Muscle of leg (tissue), 3 donors: ENCODE measurements at regions not wholly inside any gene's neighbourhood (a gene's known extent, or its start where the extent isn't known, plus 50 kb on each side); places are given as distances from the start of the nearest gene placed in this dataset.

Experiments
- DNase-seq: peaks from one replicate; pipeline ENCODE4 v3.0.0; 2013
- H3K27ac ChIP-seq: one replicate; pipeline ENCODE4 v1.5.1; 2013; ENCODE audit warnings: mild to moderate bottlenecking, low read length, control low read depth
- H3K27me3 ChIP-seq: one replicate; pipeline ENCODE4 v1.6.1; 2013; ENCODE audit warnings: low read length; ENCODE audit not compliant: control insufficient read depth, insufficient read depth
- H3K36me3 ChIP-seq: one replicate; pipeline ENCODE4 v1.6.1; 2013; ENCODE audit warnings: low read length; ENCODE audit not compliant: control insufficient read depth, insufficient read depth
- H3K4me1 ChIP-seq: one replicate; pipeline ENCODE4 v1.6.1; 2013; ENCODE audit warnings: low read length; ENCODE audit not compliant: control insufficient read depth, insufficient read depth
- H3K4me3 ChIP-seq: one replicate; pipeline ENCODE4 v1.5.1; 2013; ENCODE audit warnings: low read length, control low read depth
- H3K9me3 ChIP-seq: replicated peaks from 2 replicates; pipeline ENCODE4 v1.6.1; 2013; ENCODE audit warnings: low read depth, low read length; ENCODE audit not compliant: control insufficient read depth
- WGBS: methylation state at CpG from one replicate; pipeline ENCODE4 v1.1.5; 2013; ENCODE audit warnings: missing lambda C conversion rate; ENCODE audit not compliant: insufficient coverage; 5-methylcytosine and 5-hydroxymethylcytosine counted together

DNA sequence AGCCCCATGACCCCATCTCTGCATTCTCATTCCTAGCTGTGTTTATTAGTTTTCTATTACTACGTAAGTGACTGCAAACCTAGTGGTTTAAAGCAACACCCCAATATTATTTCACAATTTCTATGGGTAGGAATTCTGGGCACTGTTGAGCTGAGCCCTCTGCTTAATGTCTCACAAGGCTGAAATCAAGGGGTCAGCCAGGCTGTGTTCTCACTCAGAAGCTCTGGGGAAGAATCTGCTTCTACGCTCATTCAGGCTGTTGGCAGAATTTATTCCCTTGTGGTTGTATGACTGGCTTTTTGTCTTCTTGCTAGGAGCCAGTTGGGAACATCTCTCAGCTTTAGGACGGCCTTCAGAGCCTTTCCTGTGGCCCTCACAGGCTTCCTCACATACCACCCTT, 181.0 kb downstream of the GIPC2 start:
- 30% methylated on average over 1 of the region's 3 CpGs for WGBS
- no peaks in the 10 kb centered on the region for H3K9me3 ChIP-seq
- H3K4me3 ChIP-seq, result no peak overlapping the region
- H3K4me1 ChIP-seq, result peaks cover 7% of the 10 kb centered on the region
- peak; percentile 69 for DNase-seq
- H3K27me3 ChIP-seq, result no peaks in the 10 kb centered on the region
- no peak overlapping the region for H3K27ac ChIP-seq
- no peaks in the 10 kb centered on the region for H3K36me3 ChIP-seq

GRCh38 chr1:78227705-78228635, 182.2 kb downstream of the GIPC2 start:
- DNase-seq, result no peak
- H3K27me3 ChIP-seq, result no peaks in the 10 kb centered on the region
- no CpG with 5 or more reads among the region's 6 CpGs for WGBS
- no peaks in the 10 kb centered on the region for H3K36me3 ChIP-seq
- H3K4me1 ChIP-seq, result peaks cover 7% of the 10 kb centered on the region
- no peaks in the 10 kb centered on the region for H3K9me3 ChIP-seq
- H3K4me3 ChIP-seq, result no peak overlapping the region
- H3K27ac ChIP-seq, result no peak overlapping the region

DNA sequence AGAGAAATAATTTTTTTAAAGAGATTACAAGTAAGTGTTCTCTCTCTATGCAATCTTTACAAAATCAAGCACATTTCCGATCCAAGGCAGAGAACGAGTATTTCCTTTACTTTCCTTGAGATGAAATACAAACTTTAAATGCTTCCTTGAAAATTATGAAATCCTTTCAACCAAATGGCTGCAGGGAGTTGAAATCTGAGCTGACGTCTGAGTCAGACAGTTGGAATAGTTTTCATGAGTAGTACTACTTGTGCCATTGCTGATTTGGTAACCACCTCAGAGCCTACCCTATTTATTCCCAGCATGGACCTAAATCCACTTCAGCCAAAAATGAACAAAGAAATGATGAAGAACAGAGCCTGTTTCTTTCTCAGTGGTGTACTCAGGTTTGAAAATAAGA, 183.6 kb downstream of the GIPC2 start:
- no CpG with 5 or more reads among the region's 3 CpGs for WGBS
- H3K4me3 ChIP-seq, result no peak overlapping the region
- H3K36me3 ChIP-seq, result no peaks in the 10 kb centered on the region
- H3K27ac ChIP-seq, result no peak overlapping the region
- H3K27me3 ChIP-seq, result no peaks in the 10 kb centered on the region
- H3K4me1 ChIP-seq, result peaks cover 8% of the 10 kb centered on the region
- no peaks in the 10 kb centered on the region for H3K9me3 ChIP-seq
- peak; percentile 53 for DNase-seq

DNA sequence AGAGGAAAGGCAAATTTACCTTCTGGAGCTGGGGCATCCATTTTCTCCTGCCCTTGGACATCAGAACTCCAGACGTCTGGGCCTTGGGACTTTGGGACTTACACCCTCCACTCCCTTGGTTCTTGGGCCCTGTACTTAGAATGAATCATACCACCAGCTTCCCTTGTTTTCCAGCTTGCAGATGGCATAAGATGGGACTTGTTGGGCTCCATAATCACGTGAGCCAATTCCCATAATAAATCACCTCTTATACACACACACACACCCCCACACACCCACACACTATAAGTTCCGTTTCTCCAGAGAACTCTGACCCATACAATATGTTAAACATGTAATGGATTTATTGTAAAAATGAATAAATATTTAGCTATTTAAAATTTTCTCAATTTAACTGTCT, 185.7 kb downstream of the GIPC2 start:
- H3K27ac ChIP-seq, result no peak overlapping the region
- no peaks in the 10 kb centered on the region for H3K36me3 ChIP-seq
- H3K4me1 ChIP-seq, result peaks cover 10% of the 10 kb centered on the region
- no peaks in the 10 kb centered on the region for H3K9me3 ChIP-seq
- WGBS, result 73% methylated on average over 1 of the region's 3 CpGs
- H3K27me3 ChIP-seq, result no peaks in the 10 kb centered on the region
- H3K4me3 ChIP-seq, result no peak overlapping the region
- DNase-seq, result no peak

- no peak overlapping the region for H3K4me3 ChIP-seq
- peaks cover 5% of the 10 kb centered on the region for H3K4me1 ChIP-seq
- H3K36me3 ChIP-seq, result no peaks in the 10 kb centered on the region
- no peaks in the 10 kb centered on the region for H3K27me3 ChIP-seq
- H3K27ac ChIP-seq, result no peak overlapping the region
- no peaks in the 10 kb centered on the region for H3K9me3 ChIP-seq
- DNase-seq, result no peak
These were observed 186.1 kb downstream of the GIPC2 start for GRCh38 chr1:78231894-78232293.

DNA sequence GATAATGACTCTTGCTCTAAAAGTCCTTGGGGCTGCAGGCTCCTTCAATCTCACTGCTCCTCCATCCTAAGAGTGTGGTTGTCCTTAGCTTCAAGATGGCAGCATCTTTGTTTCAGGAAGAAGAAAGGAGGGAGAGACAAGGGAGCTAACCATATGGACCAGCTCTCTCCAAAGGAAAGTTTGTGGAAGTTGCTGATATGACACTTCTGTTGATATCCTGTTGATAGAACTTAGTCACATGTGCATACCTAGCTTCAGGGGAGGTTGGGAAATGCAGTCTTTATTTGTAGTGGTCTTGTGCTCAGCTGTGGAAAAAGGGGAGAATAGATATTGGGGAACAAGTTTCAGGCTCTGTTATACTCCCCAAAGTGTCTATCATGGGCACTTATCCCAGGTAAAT, 186.9 kb downstream of the GIPC2 start:
- Histone ChIP-seq H3K36me3 (no peaks in the 10 kb centered on the region), H3K4me1 (peaks cover 5% of the 10 kb centered on the region), H3K27ac (no peak overlapping the region), H3K27me3 (no peaks in the 10 kb centered on the region), H3K4me3 (no peak overlapping the region), H3K9me3 (no peaks in the 10 kb centered on the region)
- DNase-seq, result no peak

DNA sequence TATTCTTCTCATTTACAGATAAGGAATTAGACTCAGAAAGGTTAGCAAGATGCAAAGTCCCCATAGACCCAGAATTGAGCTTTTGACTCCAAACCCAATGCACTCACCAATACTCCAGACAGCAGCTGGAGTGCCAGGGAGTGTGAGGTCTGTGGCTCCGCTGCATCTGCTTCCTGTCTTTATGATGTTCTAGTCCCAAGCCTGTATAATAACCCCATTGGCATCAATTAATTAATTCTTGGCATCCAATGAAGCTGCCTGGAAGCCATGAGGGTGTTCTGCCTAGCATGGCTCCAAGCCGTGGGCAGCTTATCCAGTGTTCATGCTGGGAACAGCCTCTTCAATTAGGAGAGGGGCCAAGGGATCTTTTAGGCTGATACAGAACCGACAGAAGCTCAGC, 188.7 kb downstream of the GIPC2 start:
- 0% methylated on average over 1 of the region's 3 CpGs for WGBS
- Histone ChIP-seq H3K36me3 (no peaks in the 10 kb centered on the region), H3K27ac (no peak overlapping the region), H3K4me1 (peaks cover 5% of the 10 kb centered on the region), H3K4me3 (no peak overlapping the region), H3K27me3 (no peaks in the 10 kb centered on the region), H3K9me3 (no peaks in the 10 kb centered on the region)
- DNase-seq, result peak; percentile 19

DNA sequence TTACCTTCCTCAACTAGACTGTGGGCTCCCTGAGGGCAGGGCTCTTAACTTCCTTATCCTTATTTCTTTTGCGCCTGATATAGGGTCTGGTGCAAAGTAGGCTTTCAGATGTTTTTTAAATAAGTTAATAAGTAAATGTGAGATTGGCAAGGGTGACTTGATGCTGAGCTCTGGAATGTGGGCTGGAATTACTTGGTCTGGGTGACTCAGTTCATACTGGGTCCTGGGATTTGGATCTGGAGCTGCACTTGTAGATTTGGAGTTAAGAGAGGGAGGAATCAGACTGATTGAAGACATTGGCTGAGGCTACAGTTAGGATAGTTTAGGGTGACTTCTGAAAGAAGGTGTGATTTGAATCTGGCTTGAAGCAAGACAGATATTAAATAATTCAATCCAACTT, 190.9 kb downstream of the GIPC2 start:
- WGBS, result no CpG with 5 or more reads among the region's 1 CpG
- Histone ChIP-seq H3K27me3 (no peaks in the 10 kb centered on the region), H3K4me1 (peaks cover 11% of the 10 kb centered on the region), H3K27ac (no peak overlapping the region), H3K4me3 (no peak overlapping the region), H3K9me3 (no peaks in the 10 kb centered on the region), H3K36me3 (no peaks in the 10 kb centered on the region)
- no peak for DNase-seq

DNA sequence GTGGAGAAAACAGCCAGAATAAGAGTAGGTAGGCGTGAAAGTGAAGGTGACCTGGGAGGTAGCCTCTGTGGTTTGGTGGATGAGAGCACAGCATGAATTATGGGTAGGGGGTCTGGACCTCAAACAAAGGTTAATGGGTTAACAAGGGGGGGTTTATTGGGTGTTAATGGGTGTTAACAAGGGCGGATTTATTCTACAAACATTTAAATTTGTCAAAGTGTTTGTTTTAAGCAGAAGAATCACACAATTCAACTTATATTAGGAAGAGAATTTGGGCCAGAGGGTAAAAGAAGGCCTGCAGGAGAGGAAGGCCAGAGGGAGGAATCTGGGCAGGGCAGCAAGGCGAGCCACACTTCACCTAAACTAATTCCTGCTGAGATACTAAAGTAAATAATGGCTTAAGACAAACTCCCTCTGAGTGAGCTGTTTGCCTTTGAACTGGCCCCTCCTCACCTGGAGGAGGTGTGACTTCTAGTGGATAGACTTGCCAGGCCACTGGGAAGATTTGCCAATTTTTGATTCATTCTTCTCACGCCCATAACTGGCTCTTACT, 191.7 kb downstream of the GIPC2 start:
- WGBS, result 77% methylated on average over 1 of the region's 4 CpGs
- Histone ChIP-seq H3K27ac (no peak overlapping the region), H3K4me1 (peaks cover 11% of the 10 kb centered on the region), H3K36me3 (no peaks in the 10 kb centered on the region), H3K9me3 (no peaks in the 10 kb centered on the region), H3K27me3 (no peaks in the 10 kb centered on the region), H3K4me3 (no peak overlapping the region)
- DNase-seq, result no peak

GRCh38 chr1:78240191-78240590, 194.4 kb downstream of the GIPC2 start:
- H3K27me3 ChIP-seq, result no peaks in the 10 kb centered on the region
- no peak for DNase-seq
- no peaks in the 10 kb centered on the region for H3K9me3 ChIP-seq
- peaks cover 6% of the 10 kb centered on the region for H3K4me1 ChIP-seq
- H3K27ac ChIP-seq, result no peak overlapping the region
- no peak overlapping the region for H3K4me3 ChIP-seq
- WGBS, result no CpG with 5 or more reads among the region's 2 CpGs
- H3K36me3 ChIP-seq, result no peaks in the 10 kb centered on the region
